ENCODE measurements at regions not wholly inside any gene's neighbourhood (a gene's known extent, or its start where the extent isn't known, plus 50 kb on each side); places are given as distances from the start of the nearest gene placed in this dataset.

DNA sequence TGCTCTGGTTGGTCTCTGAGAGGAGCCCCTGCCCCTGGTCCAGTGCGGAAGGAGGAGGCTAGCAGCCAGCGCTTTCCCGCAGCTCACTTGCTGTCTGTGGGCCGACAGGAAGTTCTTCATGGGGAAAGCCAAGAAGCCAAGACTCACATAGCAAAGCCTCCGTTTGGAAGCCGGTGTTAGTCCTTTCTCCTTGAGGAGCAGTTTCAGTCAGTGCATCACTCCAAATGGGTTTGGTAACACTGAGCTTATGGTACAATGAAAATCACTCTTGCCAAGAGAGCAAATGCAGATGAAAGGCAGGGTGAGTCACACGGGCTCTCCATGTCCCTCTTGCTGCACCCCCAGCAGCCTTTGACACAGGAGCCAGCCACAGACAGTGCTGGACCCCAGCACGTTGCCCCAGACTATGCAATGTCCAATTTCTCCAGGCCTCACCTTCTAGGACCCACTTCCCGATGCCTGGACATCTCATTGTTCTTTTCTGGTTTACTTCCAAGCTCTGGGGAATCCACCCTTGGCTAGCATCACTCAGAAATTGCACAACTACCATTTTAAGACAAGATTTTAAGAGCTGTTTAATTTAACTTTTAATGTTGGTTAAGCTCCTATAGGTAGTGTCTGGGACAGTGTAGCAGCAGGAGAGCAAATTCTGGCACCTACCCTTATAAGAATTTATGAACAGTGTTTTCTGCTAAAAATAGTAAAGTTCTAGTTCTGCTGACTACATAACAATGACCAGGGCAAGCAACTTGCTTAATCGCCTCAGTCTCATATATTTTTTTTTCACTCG, 174.9 kb downstream of the ASB1 start:
- peaks cover 3% of the 10 kb centered on the region for H3K9me3 ChIP-seq (ENCODE audit: severe bottlenecking)
- DNase-seq (ENCODE audit: low spot score): no peak
- H3K27ac ChIP-seq (ENCODE audit: poor library complexity, severe bottlenecking): no peak overlapping the region
- ATAC-seq (ENCODE audit: low read depth): no peak; the same call in 2 of the 3 replicates
- no peak overlapping the region for H3K4me3 ChIP-seq (ENCODE audit: severe bottlenecking)
- peaks cover 21% of the 10 kb centered on the region for H3K4me1 ChIP-seq (ENCODE audit: insufficient read depth, poor library complexity, severe bottlenecking)
- no peaks in the 10 kb centered on the region for H3K36me3 ChIP-seq (ENCODE audit: low read depth)
- TF ChIP-seq, protein P1, sequence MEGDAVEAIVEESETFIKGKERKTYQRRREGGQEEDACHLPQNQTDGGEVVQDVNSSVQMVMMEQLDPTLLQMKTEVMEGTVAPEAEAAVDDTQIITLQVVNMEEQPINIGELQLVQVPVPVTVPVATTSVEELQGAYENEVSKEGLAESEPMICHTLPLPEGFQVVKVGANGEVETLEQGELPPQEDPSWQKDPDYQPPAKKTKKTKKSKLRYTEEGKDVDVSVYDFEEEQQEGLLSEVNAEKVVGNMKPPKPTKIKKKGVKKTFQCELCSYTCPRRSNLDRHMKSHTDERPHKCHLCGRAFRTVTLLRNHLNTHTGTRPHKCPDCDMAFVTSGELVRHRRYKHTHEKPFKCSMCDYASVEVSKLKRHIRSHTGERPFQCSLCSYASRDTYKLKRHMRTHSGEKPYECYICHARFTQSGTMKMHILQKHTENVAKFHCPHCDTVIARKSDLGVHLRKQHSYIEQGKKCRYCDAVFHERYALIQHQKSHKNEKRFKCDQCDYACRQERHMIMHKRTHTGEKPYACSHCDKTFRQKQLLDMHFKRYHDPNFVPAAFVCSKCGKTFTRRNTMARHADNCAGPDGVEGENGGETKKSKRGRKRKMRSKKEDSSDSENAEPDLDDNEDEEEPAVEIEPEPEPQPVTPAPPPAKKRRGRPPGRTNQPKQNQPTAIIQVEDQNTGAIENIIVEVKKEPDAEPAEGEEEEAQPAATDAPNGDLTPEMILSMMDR (IDR thresholded peaks at IDR 0.05; ENCODE audit: poor library complexity, severe bottlenecking): no peak
- no peaks in the 10 kb centered on the region for H3K27me3 ChIP-seq (ENCODE audit: insufficient read depth, poor library complexity, severe bottlenecking)

DNA sequence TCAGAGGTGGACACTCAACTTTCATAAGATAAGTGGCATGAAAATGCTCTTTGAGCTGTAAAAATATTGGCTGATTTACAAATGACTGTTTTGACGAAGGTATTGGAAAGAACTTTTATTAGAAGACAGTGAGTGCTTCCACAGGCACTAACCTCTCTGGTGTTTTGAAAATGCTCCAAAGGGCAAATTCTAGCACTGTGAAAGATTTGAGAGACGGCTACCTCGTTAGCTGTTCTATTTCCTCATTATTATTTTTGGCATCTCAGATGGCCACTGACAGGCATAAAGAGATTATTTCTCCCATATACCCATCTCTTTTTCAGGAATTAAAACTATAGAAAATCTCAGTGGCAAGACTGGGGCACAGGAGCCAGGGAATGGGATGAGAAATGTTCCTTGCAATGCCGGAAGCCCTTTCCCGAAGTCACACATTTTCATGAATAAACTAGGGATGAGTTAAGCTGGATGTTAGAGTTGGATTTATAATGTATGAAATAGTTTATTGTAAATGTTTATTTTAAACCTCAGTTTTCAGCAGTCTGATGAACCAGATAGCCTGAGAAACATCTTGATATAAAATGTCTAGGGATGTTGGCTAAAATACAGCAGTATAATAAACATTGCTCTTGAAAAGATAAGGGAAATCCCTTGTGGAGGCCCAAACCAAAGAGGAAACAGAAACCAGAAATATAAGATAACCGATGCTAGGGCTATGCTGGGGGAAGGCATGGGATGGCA, 175.7 kb downstream of the ASB1 start:
- DNase-seq (ENCODE audit: low spot score) (no peak), ATAC-seq (ENCODE audit: low read depth) (no peak)
- TF ChIP-seq, protein P1 (IDR thresholded peaks at IDR 0.05; ENCODE audit: poor library complexity, severe bottlenecking): no peak
- no peak overlapping the region for H3K4me3 ChIP-seq (ENCODE audit: severe bottlenecking)
- peaks cover 15% of the 10 kb centered on the region for H3K4me1 ChIP-seq (ENCODE audit: insufficient read depth, poor library complexity, severe bottlenecking)
- no peaks in the 10 kb centered on the region for H3K36me3 ChIP-seq (ENCODE audit: low read depth)
- H3K9me3 ChIP-seq (ENCODE audit: severe bottlenecking): peaks cover 3% of the 10 kb centered on the region
- no peaks in the 10 kb centered on the region for H3K27me3 ChIP-seq (ENCODE audit: insufficient read depth, poor library complexity, severe bottlenecking)
- no peak overlapping the region for H3K27ac ChIP-seq (ENCODE audit: poor library complexity, severe bottlenecking)

DNA sequence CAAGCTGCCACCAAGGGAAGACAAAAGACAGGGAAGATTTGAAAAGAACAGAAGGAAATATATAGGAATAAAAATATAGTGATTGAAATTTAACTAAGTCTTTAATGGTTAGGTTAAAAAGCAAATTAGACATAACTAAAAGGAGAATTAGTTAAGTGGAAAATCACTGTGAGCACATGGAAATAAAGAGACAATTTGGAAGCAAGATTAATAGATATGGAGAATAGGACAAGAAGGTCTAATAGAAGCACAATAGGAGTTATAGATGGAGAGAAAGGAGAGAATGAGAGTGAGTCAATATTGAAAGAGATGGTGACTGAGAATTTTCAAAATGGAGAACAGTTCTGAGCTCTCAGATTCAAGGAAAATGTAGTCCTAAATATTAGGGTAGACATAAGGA, 176.9 kb downstream of the ASB1 start:
- DNase-seq (ENCODE audit: low spot score) (no peak), ATAC-seq (ENCODE audit: low read depth) (no peak)
- TF ChIP-seq, protein P1 (IDR thresholded peaks at IDR 0.05; ENCODE audit: poor library complexity, severe bottlenecking): no peak
- H3K9me3 ChIP-seq (ENCODE audit: severe bottlenecking): peaks cover 3% of the 10 kb centered on the region
- H3K4me1 ChIP-seq (ENCODE audit: insufficient read depth, poor library complexity, severe bottlenecking): peaks cover 9% of the 10 kb centered on the region
- no peak overlapping the region for H3K4me3 ChIP-seq (ENCODE audit: severe bottlenecking)
- no peaks in the 10 kb centered on the region for H3K27me3 ChIP-seq (ENCODE audit: insufficient read depth, poor library complexity, severe bottlenecking)
- H3K36me3 ChIP-seq (ENCODE audit: low read depth): no peaks in the 10 kb centered on the region
- no peak overlapping the region for H3K27ac ChIP-seq (ENCODE audit: poor library complexity, severe bottlenecking)

DNA sequence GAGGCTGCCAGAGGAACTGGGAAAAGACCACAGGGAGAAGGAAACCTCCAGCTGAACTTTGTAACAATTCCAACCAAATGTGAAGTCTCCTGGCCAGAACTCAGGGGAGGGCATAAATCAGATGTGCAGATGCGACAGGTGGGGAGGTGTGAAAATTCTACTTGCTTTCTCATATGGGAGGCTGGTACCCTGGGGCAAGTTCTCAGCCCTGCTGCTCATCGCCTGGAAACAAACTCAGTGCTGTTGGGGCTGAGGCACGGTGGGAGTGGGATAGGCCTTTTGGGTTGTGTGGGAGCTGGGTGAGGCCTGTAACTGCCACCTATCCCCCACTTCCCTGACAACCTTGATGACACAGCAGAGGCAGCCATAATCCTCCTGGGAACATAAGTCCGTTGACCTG, 179.6 kb downstream of the ASB1 start:
- no peak overlapping the region for H3K4me3 ChIP-seq (ENCODE audit: severe bottlenecking)
- DNase-seq (ENCODE audit: low spot score) (no peak), ATAC-seq (ENCODE audit: low read depth) (no peak)
- no peaks in the 10 kb centered on the region for H3K36me3 ChIP-seq (ENCODE audit: low read depth)
- H3K27ac ChIP-seq (ENCODE audit: poor library complexity, severe bottlenecking): no peak overlapping the region
- peaks cover 8% of the 10 kb centered on the region for H3K4me1 ChIP-seq (ENCODE audit: insufficient read depth, poor library complexity, severe bottlenecking)
- no peaks in the 10 kb centered on the region for H3K27me3 ChIP-seq (ENCODE audit: insufficient read depth, poor library complexity, severe bottlenecking)
- TF ChIP-seq, protein P1 (IDR thresholded peaks at IDR 0.05; ENCODE audit: poor library complexity, severe bottlenecking): no peak
- peaks cover 3% of the 10 kb centered on the region for H3K9me3 ChIP-seq (ENCODE audit: severe bottlenecking)

Data from RWPE2 (cell line).